Suppressor macrophage (primary cell): ENCODE measurements at regions not wholly inside any gene's neighbourhood (a gene's known extent, or its start where the extent isn't known, plus 50 kb on each side); places are given as distances from the start of the nearest gene placed in this dataset.

Source experiments
- DNase-seq, 4 experiments: peaks; one replicate each; pipeline ENCODE4 v3.0.0-alpha.2; 2020 to 2022

- no peak for DNase-seq
These were observed 56.0 kb upstream of the TSPAN18 start for GRCh38 chr11:44670794-44671193.

GRCh38 chr11:44671234-44671633, 55.5 kb upstream of the TSPAN18 start:
- no peak for DNase-seq

GRCh38 chr11:44673688-44674087, 53.1 kb upstream of the TSPAN18 start:
- peak in 3 of 4 experiments; percentile 5 to 13 (median 8) for DNase-seq

- DNase-seq, result no peak
These were observed 52.0 kb upstream of the TSPAN18 start for GRCh38 chr11:44674809-44675208.

GRCh38 chr11:44675906-44676305, 50.9 kb upstream of the TSPAN18 start:
- no peak for DNase-seq
